ENCODE measurements at regions not wholly inside any gene's neighbourhood (a gene's known extent, or its start where the extent isn't known, plus 50 kb on each side); places are given as distances from the start of the nearest gene placed in this dataset.
"Not testable (repeated sequence)": the region's sequence is repeated elsewhere in the genome, so short reads cannot be mapped to it uniquely, and the experiment has no call there.

GRCh38 chr12:88909510-88909909 is 329.2 kb upstream of the KITLG start:
- DNase-seq (ENCODE audit: low read depth in 2 of 3, low spot score in 2 of 3) = no peak

DNA sequence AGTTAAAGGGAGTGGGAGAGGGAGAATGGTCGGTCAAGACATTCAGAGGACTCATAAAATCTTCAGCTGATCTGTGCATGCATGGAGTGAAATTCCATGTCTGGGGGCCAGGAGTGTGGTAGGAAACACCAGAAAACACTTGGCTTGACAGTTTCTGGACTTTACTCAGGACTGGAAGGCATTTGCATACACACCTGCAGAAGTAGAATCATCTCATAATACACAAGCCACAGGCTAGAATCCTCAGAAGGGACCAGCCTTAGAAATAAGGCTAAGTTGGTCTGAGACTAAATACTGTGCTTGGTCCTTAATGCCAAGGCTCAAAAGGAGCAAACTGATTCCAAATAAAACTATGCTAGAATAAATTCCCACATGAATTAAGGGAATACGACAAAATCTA is 328.1 kb upstream of the KITLG start:
- no peak for DNase-seq (ENCODE audit: low read depth in 2 of 3, low spot score in 2 of 3)

GRCh38 chr12:88904705-88905104 is 324.4 kb upstream of the KITLG start:
- DNase-seq (ENCODE audit: low read depth in 2 of 3, low spot score in 2 of 3) = no peak

DNA sequence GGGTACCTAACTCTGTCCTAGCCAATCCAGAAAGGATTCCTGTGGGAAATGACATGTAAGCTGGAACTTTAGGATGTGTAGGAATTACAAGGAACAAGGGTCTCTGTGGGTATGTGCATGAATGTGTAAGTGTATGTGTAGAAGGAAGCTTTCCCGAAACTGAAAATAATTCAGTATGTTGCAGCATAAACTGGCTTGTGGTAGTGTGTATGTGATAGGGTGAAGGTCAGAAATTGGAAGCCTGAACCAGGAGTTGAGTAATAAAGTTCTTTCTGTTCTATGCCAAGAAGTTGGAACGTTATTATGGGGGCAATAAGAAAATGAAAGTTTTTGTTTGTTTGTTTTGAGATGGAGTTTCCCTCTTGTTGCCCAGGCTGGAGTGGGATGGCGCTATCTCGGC is 323.1 kb upstream of the KITLG start:
- no peak for DNase-seq (ENCODE audit: low read depth in 2 of 3, low spot score in 2 of 3)

DNA sequence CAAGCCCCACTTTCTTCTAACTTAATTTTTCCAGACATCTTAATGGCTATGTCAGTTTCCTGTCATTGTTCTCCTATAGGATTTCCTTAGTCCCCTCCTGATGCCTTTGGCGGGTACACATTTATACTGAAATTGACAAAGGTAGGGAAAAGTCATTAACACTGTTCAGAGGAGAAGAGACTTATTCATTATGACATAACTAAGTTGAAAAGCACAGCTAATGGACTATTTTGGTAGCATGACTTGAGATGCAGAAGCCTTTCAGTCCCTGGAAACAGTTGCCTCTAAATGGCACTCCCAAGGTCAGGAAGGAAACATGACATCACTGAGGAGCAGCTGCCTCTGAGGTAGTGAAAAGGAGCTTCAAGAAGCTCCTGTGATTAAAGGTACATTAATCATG is 317.5 kb upstream of the KITLG start:
- DNase-seq (ENCODE audit: low read depth in 2 of 3, low spot score in 2 of 3) = no peak

DNA sequence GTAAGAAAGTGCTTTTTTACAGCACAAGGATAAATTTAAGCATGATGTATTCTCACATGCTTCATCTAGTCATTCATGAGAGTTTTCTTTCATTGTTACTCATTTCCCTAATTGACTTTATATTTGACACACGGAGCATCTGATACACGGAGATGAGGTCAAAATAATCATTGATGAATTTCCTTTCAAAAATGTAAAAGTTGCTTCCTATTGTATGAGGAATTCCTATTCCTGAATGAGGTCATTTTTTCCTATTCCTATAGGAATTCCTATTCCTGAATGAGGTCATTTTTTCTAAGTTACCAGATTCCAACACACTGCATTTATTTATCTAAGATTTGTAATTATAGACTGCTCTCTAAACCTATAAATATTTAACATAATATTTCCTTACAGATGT is 316.7 kb upstream of the KITLG start:
- no peak for DNase-seq (ENCODE audit: low read depth in 2 of 3, low spot score in 2 of 3)

DNA sequence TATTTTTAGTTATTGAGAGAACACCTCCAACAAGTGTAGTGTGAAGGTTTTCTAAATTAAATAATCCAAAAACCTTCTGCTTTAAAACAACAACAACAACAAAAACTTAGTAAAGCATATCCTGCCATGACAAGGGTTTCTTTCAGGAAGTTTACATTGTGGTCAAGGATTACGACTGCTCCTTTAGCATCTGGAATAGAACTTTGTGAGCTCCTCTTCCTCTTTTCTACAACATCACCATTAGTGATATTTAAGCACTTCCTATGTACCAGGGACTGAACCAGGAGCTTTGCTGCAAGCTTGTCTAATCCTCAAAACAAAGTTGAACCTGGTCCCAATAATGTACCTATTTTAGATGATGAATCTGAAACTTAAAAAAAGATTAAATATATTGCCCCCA is 315.4 kb upstream of the KITLG start:
- DNase-seq (ENCODE audit: low read depth in 2 of 3, low spot score in 2 of 3) = no peak

DNA sequence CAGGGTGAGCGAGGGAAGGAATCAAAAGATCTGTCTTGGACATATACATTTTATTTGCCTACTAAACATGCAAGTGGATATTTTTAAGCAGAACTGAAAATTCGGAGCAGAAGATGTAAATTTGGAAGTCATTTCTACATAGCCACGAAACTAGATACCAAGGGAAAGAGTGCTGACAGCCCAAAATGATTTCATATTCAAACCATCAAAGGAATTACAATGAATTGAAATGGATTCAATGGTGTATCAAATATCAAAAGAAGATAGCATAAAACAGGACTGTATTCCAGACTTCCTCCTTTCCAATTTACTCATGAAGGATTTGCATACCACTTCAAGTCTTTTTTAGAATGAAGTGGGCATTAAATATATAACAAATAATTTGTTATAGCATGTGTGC is 313.5 kb upstream of the KITLG start:
- DNase-seq (ENCODE audit: low read depth in 2 of 3, low spot score in 2 of 3) = no peak

DNA sequence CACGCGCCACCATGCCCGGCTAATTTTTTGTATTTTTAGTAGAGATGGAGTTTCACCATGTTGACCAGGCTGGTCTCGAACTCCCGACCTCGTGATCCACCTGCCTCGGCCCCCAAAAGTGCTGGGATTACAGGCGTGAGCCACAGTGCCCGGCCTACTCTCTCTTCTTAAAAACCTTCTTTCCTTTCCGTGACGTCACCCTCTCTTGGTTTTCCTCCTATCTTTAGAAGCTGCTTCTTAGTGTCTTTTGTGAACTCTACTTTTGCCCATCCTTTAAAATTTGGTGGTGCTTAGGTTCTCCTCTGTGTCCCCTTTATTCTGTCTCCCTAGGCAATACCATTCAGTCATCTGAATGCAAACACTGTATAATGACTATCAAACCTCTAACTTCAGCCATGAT is 311.2 kb upstream of the KITLG start:
- not testable (repeated sequence) for DNase-seq (ENCODE audit: low read depth in 2 of 3, low spot score in 2 of 3)

DNA sequence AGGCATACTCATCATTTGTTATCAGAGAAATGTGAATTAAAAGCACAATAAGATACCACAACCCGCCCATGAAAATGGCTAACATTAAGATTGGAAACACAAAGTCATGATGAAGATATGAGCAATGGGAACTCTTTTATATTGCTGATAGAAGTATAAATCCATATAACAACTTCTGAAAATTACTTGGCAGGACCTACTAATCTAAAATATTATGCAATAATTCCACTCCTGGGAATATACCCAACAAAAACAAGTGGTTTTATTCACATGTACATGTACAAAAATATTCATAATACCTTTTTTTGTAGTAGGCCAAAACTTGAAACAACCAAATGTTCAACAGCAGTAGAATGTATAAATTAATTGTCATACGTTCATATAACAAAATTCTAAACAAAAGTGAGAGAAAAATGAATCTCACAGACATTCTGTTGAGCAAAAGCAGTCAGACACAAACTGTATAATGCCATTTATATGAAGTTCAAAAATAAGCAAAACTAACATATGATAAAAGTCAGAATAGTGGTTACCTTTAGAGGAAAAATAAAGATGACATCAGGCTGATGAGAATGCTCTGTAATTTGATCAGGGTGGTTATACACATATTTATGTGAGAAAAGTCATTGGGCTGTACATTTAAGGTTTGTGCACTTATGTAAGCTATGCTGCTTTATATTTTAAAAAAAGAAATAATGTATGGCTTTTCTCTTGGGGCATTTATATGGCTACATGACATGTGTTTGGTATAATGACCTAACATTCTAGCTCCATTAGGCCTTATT is 309.2 kb upstream of the KITLG start:
- no peak for DNase-seq (ENCODE audit: low read depth in 2 of 3, low spot score in 2 of 3)

GRCh38 chr12:88884600-88884999 is 304.3 kb upstream of the KITLG start:
- no peak for DNase-seq (ENCODE audit: low read depth in 2 of 3, low spot score in 2 of 3)

- no peak for DNase-seq (ENCODE audit: low read depth in 2 of 3, low spot score in 2 of 3)
These were observed 302.4 kb upstream of the KITLG start for GRCh38 chr12:88882662-88883061.

- no peak for DNase-seq (ENCODE audit: low read depth in 2 of 3, low spot score in 2 of 3)
These were observed 299.8 kb upstream of the KITLG start for GRCh38 chr12:88880051-88880450.

DNA sequence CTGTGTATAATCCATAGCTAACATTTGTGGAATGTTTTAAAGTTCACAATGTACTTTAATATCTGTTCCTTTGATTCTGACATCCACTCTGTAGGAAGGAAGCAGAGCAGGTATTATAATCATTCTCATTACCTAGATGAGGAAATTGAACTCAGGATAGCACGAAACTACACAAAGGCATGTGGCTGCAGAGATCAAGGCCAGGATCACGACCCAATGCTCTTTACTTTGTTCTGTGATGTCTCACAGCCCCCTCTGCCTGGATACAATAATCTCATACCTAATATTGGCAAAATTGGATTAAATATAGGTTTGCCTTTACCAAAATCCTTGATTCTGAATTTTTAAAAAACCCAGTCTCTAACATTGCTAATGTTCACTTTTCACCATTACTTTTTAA is 298.0 kb upstream of the KITLG start:
- no peak for DNase-seq (ENCODE audit: low read depth in 2 of 3, low spot score in 2 of 3)

- DNase-seq (ENCODE audit: low read depth in 2 of 3, low spot score in 2 of 3) = no peak
These were observed 296.6 kb upstream of the KITLG start for GRCh38 chr12:88876857-88877256.

- DNase-seq (ENCODE audit: low read depth in 2 of 3, low spot score in 2 of 3) = no peak
These were observed 289.9 kb upstream of the KITLG start for GRCh38 chr12:88870000-88870737.

DNA sequence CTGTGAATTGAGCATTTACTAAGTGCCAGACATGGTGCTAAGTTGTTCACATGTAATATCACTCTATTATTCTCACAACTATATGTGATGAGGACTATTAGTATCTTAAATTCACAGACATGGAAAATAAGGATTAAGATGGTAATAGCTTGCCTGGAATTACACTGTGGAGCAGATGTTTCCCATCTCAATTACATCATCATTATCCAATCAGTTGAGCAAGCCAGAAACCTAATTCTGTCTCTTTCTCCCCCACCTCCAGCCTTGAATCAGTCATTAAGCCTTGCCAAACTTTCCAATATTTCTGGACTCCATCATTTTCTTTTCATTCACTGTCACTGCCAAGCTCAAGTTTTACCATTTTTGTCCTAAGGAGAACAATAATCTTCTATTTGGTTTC is 287.8 kb upstream of the KITLG start:
- no peak for DNase-seq (ENCODE audit: low read depth in 2 of 3, low spot score in 2 of 3)

GRCh38 chr12:88867510-88867909 is 287.2 kb upstream of the KITLG start:
- no peak for DNase-seq (ENCODE audit: low read depth in 2 of 3, low spot score in 2 of 3)

GRCh38 chr12:88866881-88867280 is 286.6 kb upstream of the KITLG start:
- DNase-seq (ENCODE audit: low read depth in 2 of 3, low spot score in 2 of 3) = no peak

DNA sequence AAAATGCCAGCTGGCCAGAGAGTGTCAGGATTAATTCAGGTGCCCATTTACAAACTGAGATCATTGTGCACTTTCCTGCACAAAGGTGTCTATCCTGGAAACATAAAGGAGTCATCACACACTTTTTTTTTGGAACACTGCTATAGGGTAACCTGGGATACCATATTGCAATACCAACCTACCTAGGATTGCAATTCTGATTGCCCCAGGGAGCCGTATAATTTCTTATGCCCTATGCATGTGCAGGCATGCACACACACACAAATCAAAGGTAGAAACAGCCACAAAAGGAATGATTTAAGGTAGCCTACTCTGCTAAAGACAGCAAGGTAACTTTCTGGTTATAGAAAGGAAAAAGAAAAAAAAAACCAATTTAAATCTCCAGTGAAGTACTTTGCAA is 285.3 kb upstream of the KITLG start:
- no peak for DNase-seq (ENCODE audit: low read depth in 2 of 3, low spot score in 2 of 3)

DNA sequence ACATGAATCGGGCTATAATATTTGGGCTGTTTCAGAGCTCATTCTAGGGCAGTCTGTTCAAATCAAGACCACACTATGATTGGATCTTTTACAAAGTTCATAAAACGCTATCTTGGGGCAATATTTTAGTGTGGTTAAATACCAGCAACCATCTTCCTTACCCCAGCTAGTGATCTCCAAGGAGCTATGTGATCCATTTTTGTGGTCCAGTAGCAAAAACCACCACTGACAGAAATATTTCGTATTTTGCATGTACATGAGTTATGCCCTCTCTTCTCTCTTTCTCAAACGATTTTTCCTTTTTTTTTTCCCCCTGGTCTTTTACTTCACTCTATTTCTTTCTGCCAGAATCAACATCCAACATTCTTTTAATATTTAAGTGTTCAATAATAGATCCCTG is 280.6 kb upstream of the KITLG start:
- no peak for DNase-seq (ENCODE audit: low read depth in 2 of 3, low spot score in 2 of 3)

- DNase-seq (ENCODE audit: low read depth in 2 of 3, low spot score in 2 of 3) = no peak
These were observed 275.9 kb upstream of the KITLG start for GRCh38 chr12:88856201-88856600.

GRCh38 chr12:88855301-88855700 is 275.0 kb upstream of the KITLG start:
- no peak for DNase-seq (ENCODE audit: low read depth in 2 of 3, low spot score in 2 of 3)
